Lower leg skin (tissue), 3 donors: ENCODE measurements at regions not wholly inside any gene's neighbourhood (a gene's known extent, or its start where the extent isn't known, plus 50 kb on each side); places are given as distances from the start of the nearest gene placed in this dataset.

Experiments
- CTCF ChIP-seq, 3 donors: fragments of 450-650 bp; IDR thresholded peaks; one replicate each; pipeline ENCODE4 v1.5.1; 2016; ENCODE audit warnings: antibody characterized with exemption in 3 of 3, mild to moderate bottlenecking in 3 of 3, moderate library complexity in 2 of 3
- POLR2A ChIP-seq, 2 donors: fragments of 450-650 bp; IDR thresholded peaks; one replicate each; pipeline ENCODE4 v1.6.1; 2016 to 2017; ENCODE audit warnings: antibody characterized with exemption in 2 of 2, mild to moderate bottlenecking in 1 of 2, moderate library complexity in 1 of 2

GRCh38 chr1:96525657-96526557 lies 195.7 kb upstream of the PTBP2 start:
- no peak for TF ChIP-seq CTCF (IDR thresholded peaks at IDR 0.05)
- TF ChIP-seq POLR2A (IDR thresholded peaks at IDR 0.05), result no peak
